HCT116 (cell line): ENCODE measurements at regions not wholly inside any gene's neighbourhood (a gene's known extent, or its start where the extent isn't known, plus 50 kb on each side); places are given as distances from the start of the nearest gene placed in this dataset.

Source experiments
- ATAC-seq: fragments of 200-7000 bp; cut with Tn5 transposase; 2 replicates; pipeline ENCODE4 v1.9.1; 2020; ENCODE audit warnings: mild to moderate bottlenecking, moderate library complexity
- BruUV-seq: library from RNA; stranded (reverse); fragments of 400-500 nt; replicated peaks from 2 replicates; lab custom pipeline; 2021; lab: Mats Ljungman, UMichigan
- CTCF ChIA-PET: fragments of 300-600 bp; sonication (Branson Sonifier 250); formaldehyde crosslinking; loops from one replicate; lab custom pipeline; 2021; ENCODE audit warnings: antibody characterized with exemption; lab: Charles Lee
- POLR2A ChIA-PET: fragments of 300-600, 350-600 bp; sonication (Branson Sonifier 250); formaldehyde crosslinking; loops from one replicate; lab custom pipeline; 2021; ENCODE audit warnings: antibody characterized with exemption; lab: Charles Lee
- RAD21 ChIA-PET, 2 experiments: fragments of 300-600 bp; sonication (Branson Sonifier 250); formaldehyde crosslinking; loops; one replicate each; lab custom pipeline; 2023; ENCODE audit warnings: low total read pairs in 2 of 2; ENCODE audit not compliant: uncharacterized antibody in 2 of 2, unreplicated experiment in 2 of 2, low non-redundant PET in 1 of 2; lab: Charles Lee
- DNase-seq: peaks from one replicate; pipeline ENCODE4 v3.0.0-alpha.2; 2010; ENCODE audit warnings: low read depth, low spot score
- H2AFZ ChIP-seq: fragments of 200-600 bp; shearing (Covaris generic), sonication (generic); 2 replicates; pipeline ENCODE4 v1.6.1; 2017; ENCODE audit warnings: low read depth, mixed run types, mixed read lengths, antibody characterized with exemption, low read length; ENCODE audit not compliant: poor library complexity, severe bottlenecking
- H3K27ac ChIP-seq: 2 replicates; pipeline ENCODE4 v1.5.1; 2012; ENCODE audit warnings: low read depth, low read length
- H3K27me3 ChIP-seq: fragments of 200-600 bp; sonication (generic); 2 replicates; pipeline ENCODE4 v1.6.1; 2016; ENCODE audit warnings: mixed run types, low read length, mixed read lengths; ENCODE audit not compliant: insufficient read depth
- H3K36me3 ChIP-seq, 2 experiments: fragments of 200-500 bp in 1 of 2; fragments of 200-600 bp in 1 of 2; sonication (Bioruptor generic) in 1 of 2; sonication (generic) in 1 of 2; 2 replicates each; pipeline versions ENCODE4 v1.5.1 to v1.6.1; 2014 to 2016; ENCODE audit warnings: low read length in 2 of 2, inconsistent platforms in 1 of 2, mixed read lengths in 1 of 2, mixed run types in 1 of 2; ENCODE audit not compliant: insufficient read depth in 2 of 2, control insufficient read depth in 1 of 2
- H3K4me1 ChIP-seq, 2 experiments: fragments of 200-600 bp in 1 of 2; sonication (generic) in 1 of 2; 2 replicates each; pipeline versions ENCODE4 v1.5.1 to v1.6.1; 2012 to 2017; ENCODE audit warnings: low read length in 2 of 2, inconsistent platforms in 1 of 2, mild to moderate bottlenecking in 1 of 2, mixed read lengths in 1 of 2, mixed run types in 1 of 2, moderate library complexity in 1 of 2; ENCODE audit not compliant: insufficient read depth in 2 of 2, control insufficient read depth in 1 of 2
- H3K4me2 ChIP-seq: fragments of 200-600 bp; sonication (generic); 2 replicates; pipeline ENCODE4 v1.6.1; 2017; ENCODE audit warnings: mixed run types, low read length, mixed read lengths
- H3K4me3 ChIP-seq, 2 experiments: fragments of 200-600 bp in 1 of 2; sonication (generic) in 1 of 2; replicated peaks in 1 of 2; 2 replicates each; pipeline ENCODE4 v1.5.1; 2011 to 2016; ENCODE audit warnings: low read length in 2 of 2, control low read depth in 1 of 2, low read depth in 1 of 2, mild to moderate bottlenecking in 1 of 2, mixed read lengths in 1 of 2, mixed run types in 1 of 2
- H3K79me2 ChIP-seq: fragments of 200-600 bp; sonication (generic); 2 replicates; pipeline ENCODE4 v1.6.1; 2017; ENCODE audit warnings: mild to moderate bottlenecking, mixed run types, low read length, moderate library complexity, mixed read lengths; ENCODE audit not compliant: insufficient read depth
- H3K9ac ChIP-seq: fragments of 200-600 bp; sonication (generic); 2 replicates; pipeline ENCODE4 v1.6.1; 2016; ENCODE audit warnings: low read length, mixed read lengths
- H3K9me2 ChIP-seq: fragments of 200-600 bp; sonication (generic), shearing (Covaris generic); 2 replicates; pipeline ENCODE4 v1.6.1; 2017; ENCODE audit warnings: mixed run types, mild to moderate bottlenecking, moderate library complexity; ENCODE audit not compliant: insufficient read depth
- H3K9me3 ChIP-seq, 2 experiments: fragments of 200-500 bp in 1 of 2; fragments of 200-600 bp in 1 of 2; sonication (Bioruptor generic) in 1 of 2; sonication (generic) in 1 of 2; 2 replicates each; pipeline ENCODE4 v1.6.1; 2014 to 2017; ENCODE audit warnings: low read length in 2 of 2, mixed read lengths in 2 of 2, inconsistent platforms in 1 of 2, low read depth in 1 of 2, mild to moderate bottlenecking in 1 of 2, mixed run types in 1 of 2, moderate library complexity in 1 of 2; ENCODE audit not compliant: control insufficient read depth in 1 of 2, insufficient read depth in 1 of 2
- H4K20me1 ChIP-seq: fragments of 200-600 bp; sonication (generic), shearing (Covaris generic); 2 replicates; pipeline ENCODE4 v1.6.1; 2017; ENCODE audit warnings: mixed run types, mild to moderate bottlenecking, moderate library complexity; ENCODE audit not compliant: insufficient read depth
- EZH2 ChIP-seq: fragments of 200-600 bp; sonication (generic); IDR thresholded peaks from 2 replicates; pipeline ENCODE4 v1.6.1; 2017; ENCODE audit warnings: antibody characterized with exemption, mixed run types
- ZFX ChIP-seq: fragments of 450-650 bp; IDR thresholded peaks from 2 replicates; pipeline ENCODE4 v1.6.1; 2017
- intact Hi-C: fragments of 100-400 bp; cut with micrococcal nuclease; formaldehyde crosslinking; loops from 2 replicates; pipeline ENCODE4 v1.10.0; 2022
- TF ChIP-seq, protein P1 (sequence below), 3 experiments: fragments of 200-600 bp in 1 of 3; sonication (generic) in 1 of 3; IDR thresholded peaks in 2 of 3; conservative IDR thresholded peaks in 1 of 3; 2 replicates each; pipeline ENCODE4 v1.5.1; 2012 to 2017; ENCODE audit warnings: low read depth in 2 of 3, low read length in 2 of 3, antibody characterized with exemption in 1 of 3, borderline replicate concordance in 1 of 3, control low read depth in 1 of 3, mild to moderate bottlenecking in 1 of 3, mixed read lengths in 1 of 3, mixed run types in 1 of 3, moderate library complexity in 1 of 3; ENCODE audit not compliant: insufficient read depth in 1 of 3
- TF ChIP-seq, protein P2 (sequence below): IDR thresholded peaks from 2 replicates; pipeline ENCODE4 v1.6.1; 2011; ENCODE audit warnings: mild to moderate bottlenecking, low read length, moderate library complexity; ENCODE audit not compliant: insufficient replicate concordance; ENCODE audit errors: extremely low read depth

DNA sequence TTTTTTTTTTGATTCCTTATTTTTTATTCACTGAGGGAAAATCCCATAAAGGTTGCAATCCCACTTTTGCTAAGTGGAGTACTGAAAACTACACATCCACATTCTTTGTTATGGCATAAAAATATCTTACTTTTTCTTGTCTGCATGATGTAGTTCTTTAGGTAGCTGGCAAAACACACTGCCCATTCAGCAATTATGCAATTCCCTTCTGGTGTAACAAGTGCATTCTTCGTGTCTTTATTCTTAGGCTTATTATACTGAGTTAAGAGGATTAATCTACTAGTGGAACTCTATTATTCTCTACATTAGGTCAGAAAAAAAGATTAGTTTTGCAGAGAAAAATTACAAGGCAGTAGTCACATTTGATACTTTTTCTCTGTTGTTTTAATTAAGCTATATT lies 403.8 kb upstream of the GBE1 start:
- no peak for DNase-seq
- no peaks in the 10 kb centered on the region for H3K4me1 ChIP-seq
- no peaks in the 10 kb centered on the region for H3K79me2 ChIP-seq
- H3K9ac ChIP-seq, result no peak overlapping the region
- H3K9me3 ChIP-seq, result no peaks in the 10 kb centered on the region
- no peaks in the 10 kb centered on the region for H3K36me3 ChIP-seq
- BruUV-seq, result no TSS peak
- no peaks in the 10 kb centered on the region for H3K9me2 ChIP-seq
- no peak overlapping the region for H3K4me2 ChIP-seq
- no peak for ATAC-seq
- ChIA-PET CTCF (no interaction called here), POLR2A (no interaction called here), RAD21 (no interaction called here)
- no peak overlapping the region for H3K4me3 ChIP-seq
- H3K27me3 ChIP-seq, result no peaks in the 10 kb centered on the region
- intact Hi-C loops, result no loop called here
- no peaks in the 10 kb centered on the region for H4K20me1 ChIP-seq
- TF ChIP-seq EZH2 (no peak), ZFX (no peak)
- TF ChIP-seq, all 23 proteins: peak for 0
- Histone ChIP-seq H3K27ac (no peak overlapping the region), H2AFZ (no peak overlapping the region)

DNA sequence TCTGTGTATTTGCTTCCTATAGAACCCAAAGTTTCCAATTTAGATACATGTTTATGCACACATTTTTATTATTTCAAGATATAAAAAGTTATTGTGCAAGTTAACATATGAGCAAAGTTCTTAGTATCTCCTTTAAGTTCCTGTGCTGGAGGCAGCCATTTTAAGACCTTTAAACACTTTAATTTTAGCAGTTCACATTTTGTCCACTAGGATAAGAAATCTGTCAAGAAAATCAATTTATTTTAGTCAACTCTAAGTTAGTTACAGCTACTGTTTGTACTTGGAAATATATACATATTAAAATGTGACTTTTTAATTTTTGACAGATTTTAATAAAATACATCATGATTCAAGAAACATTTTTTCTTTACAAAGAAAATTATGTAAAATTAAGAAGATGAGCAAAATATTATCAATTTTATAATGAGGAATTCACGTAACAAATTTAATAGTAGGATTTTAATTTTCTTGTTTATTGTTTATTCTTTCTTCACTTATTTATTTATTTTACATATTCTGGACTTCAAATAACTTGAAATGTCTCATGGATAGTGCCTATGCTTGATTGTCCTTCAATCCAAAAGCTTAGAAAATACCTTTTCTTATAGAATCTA lies 402.6 kb upstream of the GBE1 start:
- TF ChIP-seq, protein P1, sequence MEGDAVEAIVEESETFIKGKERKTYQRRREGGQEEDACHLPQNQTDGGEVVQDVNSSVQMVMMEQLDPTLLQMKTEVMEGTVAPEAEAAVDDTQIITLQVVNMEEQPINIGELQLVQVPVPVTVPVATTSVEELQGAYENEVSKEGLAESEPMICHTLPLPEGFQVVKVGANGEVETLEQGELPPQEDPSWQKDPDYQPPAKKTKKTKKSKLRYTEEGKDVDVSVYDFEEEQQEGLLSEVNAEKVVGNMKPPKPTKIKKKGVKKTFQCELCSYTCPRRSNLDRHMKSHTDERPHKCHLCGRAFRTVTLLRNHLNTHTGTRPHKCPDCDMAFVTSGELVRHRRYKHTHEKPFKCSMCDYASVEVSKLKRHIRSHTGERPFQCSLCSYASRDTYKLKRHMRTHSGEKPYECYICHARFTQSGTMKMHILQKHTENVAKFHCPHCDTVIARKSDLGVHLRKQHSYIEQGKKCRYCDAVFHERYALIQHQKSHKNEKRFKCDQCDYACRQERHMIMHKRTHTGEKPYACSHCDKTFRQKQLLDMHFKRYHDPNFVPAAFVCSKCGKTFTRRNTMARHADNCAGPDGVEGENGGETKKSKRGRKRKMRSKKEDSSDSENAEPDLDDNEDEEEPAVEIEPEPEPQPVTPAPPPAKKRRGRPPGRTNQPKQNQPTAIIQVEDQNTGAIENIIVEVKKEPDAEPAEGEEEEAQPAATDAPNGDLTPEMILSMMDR (IDR thresholded peaks at IDR 0.05 in 2 of 3, conservative IDR thresholded peaks at IDR 0.05 in 1 of 3; ENCODE audit: borderline replicate concordance in 1 of 3, insufficient read depth in 1 of 3, low read depth in 2 of 3, low read length in 2 of 3), result peak in 1 of 3 experiments; percentile 44; a peak in 2 of 6 replicates
- TF ChIP-seq, protein P2, sequence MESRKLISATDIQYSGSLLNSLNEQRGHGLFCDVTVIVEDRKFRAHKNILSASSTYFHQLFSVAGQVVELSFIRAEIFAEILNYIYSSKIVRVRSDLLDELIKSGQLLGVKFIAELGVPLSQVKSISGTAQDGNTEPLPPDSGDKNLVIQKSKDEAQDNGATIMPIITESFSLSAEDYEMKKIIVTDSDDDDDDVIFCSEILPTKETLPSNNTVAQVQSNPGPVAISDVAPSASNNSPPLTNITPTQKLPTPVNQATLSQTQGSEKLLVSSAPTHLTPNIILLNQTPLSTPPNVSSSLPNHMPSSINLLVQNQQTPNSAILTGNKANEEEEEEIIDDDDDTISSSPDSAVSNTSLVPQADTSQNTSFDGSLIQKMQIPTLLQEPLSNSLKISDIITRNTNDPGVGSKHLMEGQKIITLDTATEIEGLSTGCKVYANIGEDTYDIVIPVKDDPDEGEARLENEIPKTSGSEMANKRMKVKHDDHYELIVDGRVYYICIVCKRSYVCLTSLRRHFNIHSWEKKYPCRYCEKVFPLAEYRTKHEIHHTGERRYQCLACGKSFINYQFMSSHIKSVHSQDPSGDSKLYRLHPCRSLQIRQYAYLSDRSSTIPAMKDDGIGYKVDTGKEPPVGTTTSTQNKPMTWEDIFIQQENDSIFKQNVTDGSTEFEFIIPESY, result no peak
- Histone ChIP-seq H3K9me3 (no peaks in the 10 kb centered on the region), H2AFZ (no peak overlapping the region), H3K36me3 (no peaks in the 10 kb centered on the region), H4K20me1 (no peaks in the 10 kb centered on the region), H3K4me3 (no peak overlapping the region), H3K4me1 (no peaks in the 10 kb centered on the region), H3K9ac (no peak overlapping the region), H3K27ac (no peak overlapping the region), H3K9me2 (no peaks in the 10 kb centered on the region), H3K4me2 (no peak overlapping the region), H3K79me2 (no peaks in the 10 kb centered on the region), H3K27me3 (no peaks in the 10 kb centered on the region)
- CTCF ChIA-PET, result no interaction called here
- BruUV-seq, result no TSS peak
- ATAC-seq, result no peak
- peak; percentile 39 for DNase-seq
- intact Hi-C loops, result no loop called here
- RAD21 ChIA-PET, result no interaction called here
- POLR2A ChIA-PET, result no interaction called here
